Neural cell (in vitro differentiated cells): ENCODE measurements at regions not wholly inside any gene's neighbourhood (a gene's known extent, or its start where the extent isn't known, plus 50 kb on each side); places are given as distances from the start of the nearest gene placed in this dataset.

ENCODE experiments used
- H2AFZ ChIP-seq: fragments of 200-600, 300-800 bp; sonication (generic), shearing (Covaris generic); 2 replicates; pipeline ENCODE4 v1.6.0; 2014; ENCODE audit warnings: low read depth, mild to moderate bottlenecking, antibody characterized with exemption, low read length, moderate library complexity
- H3F3A ChIP-seq: fragments of 200-600 bp; shearing (Covaris generic); 2 replicates; pipeline ENCODE4 v1.6.1; 2016; ENCODE audit warnings: mild to moderate bottlenecking, moderate library complexity, mixed read lengths, antibody characterized with exemption, low read length; ENCODE audit not compliant: insufficient read depth, poor library complexity, severe bottlenecking
- H3K27ac ChIP-seq: fragments of 200-600, 300-800 bp; sonication (generic), shearing (Covaris generic); 2 replicates; pipeline ENCODE4 v1.5.1; 2014; ENCODE audit warnings: mild to moderate bottlenecking, low read length, moderate library complexity
- H3K27me3 ChIP-seq: fragments of 300-800, 200-600 bp; sonication (generic), shearing (Covaris generic); 2 replicates; pipeline ENCODE4 v1.6.0; 2014; ENCODE audit warnings: mild to moderate bottlenecking, low read depth, low read length, moderate library complexity; ENCODE audit not compliant: insufficient read depth
- H3K36me3 ChIP-seq: fragments of 300-800, 200-600 bp; sonication (generic), shearing (Covaris generic); 2 replicates; pipeline ENCODE4 v1.5.1; 2014; ENCODE audit warnings: mild to moderate bottlenecking, antibody characterized with exemption, low read length, moderate library complexity; ENCODE audit not compliant: insufficient read depth
- H3K4me2 ChIP-seq: fragments of 300-800, 200-600 bp; sonication (generic), shearing (Covaris generic); 2 replicates; pipeline ENCODE4 v1.6.0; 2014; ENCODE audit warnings: mild to moderate bottlenecking, low read length
- H3K4me3 ChIP-seq: fragments of 300-800, 200-600 bp; sonication (generic), shearing (Covaris generic); 2 replicates; pipeline ENCODE4 v1.5.1; 2014; ENCODE audit warnings: mild to moderate bottlenecking, low read length, moderate library complexity
- H3K79me2 ChIP-seq: fragments of 200-600 bp; shearing (Covaris generic); replicated peaks from 2 replicates; pipeline ENCODE4 v1.6.0; 2014; ENCODE audit warnings: mild to moderate bottlenecking, low read length, moderate library complexity; ENCODE audit not compliant: insufficient read depth
- H3K9ac ChIP-seq: fragments of 300-800, 200-600 bp; sonication (generic), shearing (Covaris generic); 2 replicates; pipeline ENCODE4 v1.6.1; 2016; ENCODE audit warnings: mild to moderate bottlenecking, low read length, mixed read lengths
- H3K9me2 ChIP-seq: fragments of 200-600 bp; shearing (Covaris generic); 2 replicates; pipeline ENCODE4 v1.6.1; 2016; ENCODE audit warnings: mild to moderate bottlenecking, low read length, mixed read lengths; ENCODE audit not compliant: insufficient read depth
- H3K9me3 ChIP-seq: fragments of 200-600, 300-800 bp; sonication (generic), shearing (Covaris generic); 2 replicates; pipeline ENCODE4 v1.6.1; 2016; ENCODE audit warnings: mild to moderate bottlenecking, mixed run types, low read length, moderate library complexity, mixed read lengths
- H4K20me1 ChIP-seq: fragments of 200-600 bp; shearing (Covaris generic); 2 replicates; pipeline ENCODE4 v1.6.1; 2016; ENCODE audit warnings: mild to moderate bottlenecking, mixed run types; ENCODE audit not compliant: insufficient read depth
- EP300 ChIP-seq: fragments of 450-650 bp; conservative IDR thresholded peaks from 2 replicates; pipeline ENCODE4 v1.6.1; 2014; ENCODE audit warnings: antibody characterized with exemption, mild to moderate bottlenecking, moderate library complexity; ENCODE audit not compliant: poor library complexity, severe bottlenecking
- EZH2 ChIP-seq: fragments of 200-600, 300-800 bp; shearing (Covaris generic), sonication (generic); IDR thresholded peaks from 2 replicates; pipeline ENCODE4 v1.6.1; 2014; ENCODE audit warnings: antibody characterized with exemption, low read length, borderline replicate concordance, mild to moderate bottlenecking; ENCODE audit not compliant: insufficient read depth, poor library complexity, severe bottlenecking
- MXI1 ChIP-seq: fragments of 450-650 bp; conservative IDR thresholded peaks from 2 replicates; pipeline ENCODE4 v1.6.1; 2014; ENCODE audit warnings: antibody characterized with exemption, mild to moderate bottlenecking; ENCODE audit not compliant: poor library complexity, severe bottlenecking
- POLR2AphosphoS5 ChIP-seq: IDR thresholded peaks from 2 replicates; pipeline ENCODE4 v1.6.1; 2012
- RAD21 ChIP-seq: fragments of 450-650 bp; conservative IDR thresholded peaks from 2 replicates; pipeline ENCODE4 v1.6.1; 2014; ENCODE audit warnings: antibody characterized with exemption, mild to moderate bottlenecking, moderate library complexity
- SMC3 ChIP-seq: fragments of 450-650 bp; conservative IDR thresholded peaks from 2 replicates; pipeline ENCODE4 v1.6.1; 2014; ENCODE audit warnings: antibody characterized with exemption, mild to moderate bottlenecking, moderate library complexity; ENCODE audit not compliant: poor library complexity
- TAF1 ChIP-seq: IDR thresholded peaks from 2 replicates; pipeline ENCODE4 v1.6.1; 2012; ENCODE audit warnings: low read depth
- TF ChIP-seq, protein P1 (sequence below): IDR thresholded peaks from 2 replicates; pipeline ENCODE4 v1.6.1; 2012; ENCODE audit warnings: borderline replicate concordance

DNA sequence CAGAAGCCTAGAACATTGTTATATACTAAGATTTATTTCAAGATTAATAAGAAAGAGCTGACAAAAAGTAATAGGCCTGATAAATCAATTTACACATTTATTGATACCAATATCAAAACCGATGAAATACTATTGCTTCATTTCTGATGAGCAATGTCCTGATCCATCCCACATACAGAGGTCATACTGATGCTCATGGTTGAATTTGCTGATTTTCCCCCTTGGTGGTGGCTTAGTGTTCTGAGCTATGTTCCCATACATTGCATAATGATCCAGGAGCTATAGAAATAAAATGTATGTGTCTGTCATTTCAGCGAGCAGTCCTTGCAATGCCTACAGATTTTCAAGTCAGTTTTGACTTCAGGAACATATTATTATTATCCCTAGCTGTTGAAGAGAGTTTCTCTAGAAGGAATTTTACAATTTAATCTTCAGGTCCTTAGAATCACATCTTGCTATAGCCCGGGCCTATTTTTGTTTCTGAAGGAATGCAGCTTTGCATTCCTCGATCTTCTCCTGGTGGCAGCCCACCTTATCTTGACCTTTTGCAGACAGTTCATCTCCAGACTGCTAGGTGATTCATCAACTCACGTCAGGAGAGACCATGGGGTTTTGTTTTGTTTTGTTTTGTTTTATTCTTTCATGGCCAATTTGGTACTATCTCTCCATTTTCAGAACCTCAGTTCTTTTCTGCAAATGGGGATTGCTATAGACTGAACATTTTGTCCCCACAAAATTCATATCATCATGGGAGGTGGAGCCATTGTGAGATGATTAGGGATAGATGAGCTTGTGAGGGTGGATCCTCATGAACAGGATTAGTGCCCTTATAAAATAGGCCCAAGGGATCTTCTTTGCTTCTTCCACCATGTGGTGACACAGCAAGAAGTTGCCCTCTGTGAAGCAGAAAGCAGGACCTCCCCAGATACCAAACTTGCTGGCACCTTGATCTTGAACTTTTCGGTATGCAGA is 465.6 kb upstream of the IGFBP3 start:
- H3K4me2 ChIP-seq, result no peak overlapping the region
- no peak overlapping the region for H3K27ac ChIP-seq

DNA sequence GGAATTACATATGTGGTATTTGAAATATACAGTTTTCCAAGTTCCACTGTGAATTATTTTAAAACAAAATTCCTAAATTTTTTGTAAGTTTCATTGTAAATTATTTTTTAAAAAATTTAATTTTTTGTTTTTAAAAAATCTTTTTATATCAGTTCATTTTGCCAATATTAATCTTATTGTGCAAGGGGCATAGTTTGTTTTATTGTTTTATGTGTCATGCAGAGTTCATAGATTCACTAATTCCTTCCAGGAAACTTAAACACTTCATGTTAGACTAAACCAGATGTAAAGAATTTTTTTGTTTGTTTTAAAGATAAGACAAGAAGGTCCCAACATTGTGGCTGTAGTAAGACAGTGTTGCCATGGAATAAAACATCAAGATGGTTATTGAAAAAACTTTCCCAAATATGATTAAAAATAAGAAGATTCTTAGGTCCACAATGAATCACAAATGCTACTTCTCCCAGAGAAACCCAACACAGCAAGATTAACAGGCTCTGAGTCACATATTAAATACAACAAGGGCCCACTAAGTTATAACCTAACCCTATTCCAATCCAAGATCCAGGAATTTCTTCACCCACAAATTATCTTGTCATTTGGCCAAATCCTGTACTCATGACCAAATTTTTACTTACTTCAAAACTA is 464.7 kb upstream of the IGFBP3 start:
- Histone ChIP-seq H3K9ac (no peak overlapping the region), H3K4me2 (no peak overlapping the region), H4K20me1 (no peaks in the 10 kb centered on the region), H2AFZ (no peak overlapping the region), H3F3A (no peaks in the 10 kb centered on the region), H3K36me3 (no peaks in the 10 kb centered on the region), H3K27me3 (no peaks in the 10 kb centered on the region), H3K4me3 (no peak overlapping the region), H3K9me2 (no peaks in the 10 kb centered on the region), H3K27ac (no peak overlapping the region), H3K79me2 (no peaks in the 10 kb centered on the region), H3K9me3 (no peaks in the 10 kb centered on the region)
- TF ChIP-seq POLR2AphosphoS5 (no peak), TAF1 (no peak), EP300 (no peak), RAD21 (no peak), SMC3 (no peak)
- TF ChIP-seq, protein P1, sequence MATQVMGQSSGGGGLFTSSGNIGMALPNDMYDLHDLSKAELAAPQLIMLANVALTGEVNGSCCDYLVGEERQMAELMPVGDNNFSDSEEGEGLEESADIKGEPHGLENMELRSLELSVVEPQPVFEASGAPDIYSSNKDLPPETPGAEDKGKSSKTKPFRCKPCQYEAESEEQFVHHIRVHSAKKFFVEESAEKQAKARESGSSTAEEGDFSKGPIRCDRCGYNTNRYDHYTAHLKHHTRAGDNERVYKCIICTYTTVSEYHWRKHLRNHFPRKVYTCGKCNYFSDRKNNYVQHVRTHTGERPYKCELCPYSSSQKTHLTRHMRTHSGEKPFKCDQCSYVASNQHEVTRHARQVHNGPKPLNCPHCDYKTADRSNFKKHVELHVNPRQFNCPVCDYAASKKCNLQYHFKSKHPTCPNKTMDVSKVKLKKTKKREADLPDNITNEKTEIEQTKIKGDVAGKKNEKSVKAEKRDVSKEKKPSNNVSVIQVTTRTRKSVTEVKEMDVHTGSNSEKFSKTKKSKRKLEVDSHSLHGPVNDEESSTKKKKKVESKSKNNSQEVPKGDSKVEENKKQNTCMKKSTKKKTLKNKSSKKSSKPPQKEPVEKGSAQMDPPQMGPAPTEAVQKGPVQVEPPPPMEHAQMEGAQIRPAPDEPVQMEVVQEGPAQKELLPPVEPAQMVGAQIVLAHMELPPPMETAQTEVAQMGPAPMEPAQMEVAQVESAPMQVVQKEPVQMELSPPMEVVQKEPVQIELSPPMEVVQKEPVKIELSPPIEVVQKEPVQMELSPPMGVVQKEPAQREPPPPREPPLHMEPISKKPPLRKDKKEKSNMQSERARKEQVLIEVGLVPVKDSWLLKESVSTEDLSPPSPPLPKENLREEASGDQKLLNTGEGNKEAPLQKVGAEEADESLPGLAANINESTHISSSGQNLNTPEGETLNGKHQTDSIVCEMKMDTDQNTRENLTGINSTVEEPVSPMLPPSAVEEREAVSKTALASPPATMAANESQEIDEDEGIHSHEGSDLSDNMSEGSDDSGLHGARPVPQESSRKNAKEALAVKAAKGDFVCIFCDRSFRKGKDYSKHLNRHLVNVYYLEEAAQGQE, result no peak

More for the DNA sequence above, 465.6 kb upstream of the IGFBP3 start:
- Histone ChIP-seq H2AFZ (no peak overlapping the region), H3K36me3 (no peaks in the 10 kb centered on the region), H3K9me3 (no peaks in the 10 kb centered on the region), H3F3A (no peaks in the 10 kb centered on the region), H3K27me3 (no peaks in the 10 kb centered on the region), H3K4me3 (no peak overlapping the region), H4K20me1 (no peaks in the 10 kb centered on the region), H3K9me2 (no peaks in the 10 kb centered on the region), H3K79me2 (no peaks in the 10 kb centered on the region), H3K9ac (no peak overlapping the region)
- TF ChIP-seq MXI1 (no peak), EZH2 (no peak)

DNA sequence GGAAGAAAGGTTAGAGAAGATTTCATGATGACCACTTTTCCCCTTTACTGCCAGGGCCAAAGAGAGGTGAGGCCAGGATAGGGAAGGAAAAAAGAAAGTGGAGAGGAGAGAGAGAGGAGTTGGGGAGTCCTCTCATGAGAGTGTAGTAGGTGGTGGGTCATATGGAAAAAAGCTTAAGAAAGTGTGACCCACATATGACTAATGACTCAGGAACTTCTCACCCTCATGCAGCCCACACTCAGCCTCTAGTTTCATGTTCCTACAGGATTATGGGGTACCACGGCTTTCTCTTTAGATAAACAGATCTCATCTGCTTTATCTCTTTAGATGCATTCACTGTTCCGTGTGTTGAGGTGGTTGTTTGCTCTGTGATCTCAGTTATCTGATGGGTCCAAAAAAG is 462.5 kb upstream of the IGFBP3 start:
- H4K20me1 ChIP-seq, result no peaks in the 10 kb centered on the region
- no peak overlapping the region for H3K9ac ChIP-seq
- H3K9me3 ChIP-seq, result no peaks in the 10 kb centered on the region
- H3K27ac ChIP-seq, result no peak overlapping the region
- TF ChIP-seq TAF1 (no peak), SMC3 (no peak)
- H3F3A ChIP-seq, result no peaks in the 10 kb centered on the region
- no peaks in the 10 kb centered on the region for H3K36me3 ChIP-seq
- H3K9me2 ChIP-seq, result no peaks in the 10 kb centered on the region
- H3K4me3 ChIP-seq, result no peak overlapping the region
- H3K4me2 ChIP-seq, result no peak overlapping the region
- no peak overlapping the region for H2AFZ ChIP-seq
- H3K79me2 ChIP-seq, result no peaks in the 10 kb centered on the region
- no peaks in the 10 kb centered on the region for H3K27me3 ChIP-seq
